Thymus (tissue), 11 donors: ENCODE measurements at regions not wholly inside any gene's neighbourhood (a gene's known extent, or its start where the extent isn't known, plus 50 kb on each side); places are given as distances from the start of the nearest gene placed in this dataset.

Source experiments
- DNase-seq, 9 donors: peaks; one replicate each; pipeline ENCODE4 v3.0.0-alpha.2; 2013; ENCODE audit warnings: low spot score in 9 of 9, low read depth in 6 of 9, missing footprints in 1 of 9
- H3K27ac ChIP-seq, 2 donors: one replicate each; pipeline ENCODE4 v1.5.1; 2013; ENCODE audit warnings: control low read depth in 1 of 2, low read depth in 1 of 2, low read length in 1 of 2, mild to moderate bottlenecking in 1 of 2, moderate library complexity in 1 of 2
- H3K27me3 ChIP-seq, 2 donors: one replicate each; pipeline ENCODE4 v1.5.1; 2013; ENCODE audit warnings: low read length in 1 of 2; ENCODE audit not compliant: control insufficient read depth in 2 of 2, insufficient read depth in 1 of 2
- H3K36me3 ChIP-seq, 2 donors: one replicate each; pipeline ENCODE4 v1.5.1; 2013; ENCODE audit warnings: low read length in 1 of 2, mild to moderate bottlenecking in 1 of 2, moderate library complexity in 1 of 2; ENCODE audit not compliant: control insufficient read depth in 2 of 2, insufficient read depth in 2 of 2
- H3K4me1 ChIP-seq, 2 donors: one replicate each; pipeline ENCODE4 v1.5.1; 2013; ENCODE audit warnings: low read length in 2 of 2; ENCODE audit not compliant: control insufficient read depth in 2 of 2, insufficient read depth in 2 of 2
- H3K4me3 ChIP-seq, 2 donors: one replicate each; pipeline ENCODE4 v1.5.1; 2013; ENCODE audit warnings: low read length in 2 of 2, control low read depth in 1 of 2, mild to moderate bottlenecking in 1 of 2
- H3K9me3 ChIP-seq, 2 donors: one replicate each; pipeline ENCODE4 v1.5.1; 2013; ENCODE audit warnings: low read length in 1 of 2, mild to moderate bottlenecking in 1 of 2; ENCODE audit not compliant: control insufficient read depth in 2 of 2, insufficient read depth in 1 of 2
- WGBS: extraction: QIAGEN DNeasy Blood & Tissue Kit; methylation state at CpG from one replicate; pipeline ENCODE4 v1.1.7; 2013; 5-methylcytosine and 5-hydroxymethylcytosine counted together
- donor health status: healthy.

DNA sequence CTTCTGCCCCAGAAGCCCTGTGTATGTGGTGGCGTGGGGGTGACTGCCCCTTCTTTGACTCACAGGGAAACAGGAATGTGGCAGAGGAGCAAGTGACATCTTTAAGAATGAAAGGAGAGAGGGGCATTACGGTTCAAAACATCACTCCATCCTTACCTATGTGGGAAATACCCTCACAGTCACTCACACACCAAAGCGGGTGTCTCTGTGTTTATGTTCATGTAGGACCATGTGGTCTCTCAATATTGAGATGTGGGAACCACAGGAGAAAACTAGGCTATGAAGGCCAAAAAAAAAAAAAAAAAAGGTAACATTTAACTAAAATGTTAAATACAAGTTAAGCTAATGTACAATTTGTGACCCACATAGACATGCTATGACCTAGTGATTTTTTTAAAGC lies 153.6 kb upstream of the GPR12 start:
- Histone ChIP-seq H3K36me3 (no peaks in the 10 kb centered on the region), H3K9me3 (no peaks in the 10 kb centered on the region), H3K27me3 (peaks cover 0 to 2% of the 10 kb centered on the region in 2 donors), H3K4me3 (no peak overlapping the region), H3K27ac (no peak overlapping the region), H3K4me1 (peaks cover 0 to 6% of the 10 kb centered on the region in 2 donors)
- DNase-seq = no peak
- WGBS = 93% methylated on average over 3 of the region's 3 CpGs

DNA sequence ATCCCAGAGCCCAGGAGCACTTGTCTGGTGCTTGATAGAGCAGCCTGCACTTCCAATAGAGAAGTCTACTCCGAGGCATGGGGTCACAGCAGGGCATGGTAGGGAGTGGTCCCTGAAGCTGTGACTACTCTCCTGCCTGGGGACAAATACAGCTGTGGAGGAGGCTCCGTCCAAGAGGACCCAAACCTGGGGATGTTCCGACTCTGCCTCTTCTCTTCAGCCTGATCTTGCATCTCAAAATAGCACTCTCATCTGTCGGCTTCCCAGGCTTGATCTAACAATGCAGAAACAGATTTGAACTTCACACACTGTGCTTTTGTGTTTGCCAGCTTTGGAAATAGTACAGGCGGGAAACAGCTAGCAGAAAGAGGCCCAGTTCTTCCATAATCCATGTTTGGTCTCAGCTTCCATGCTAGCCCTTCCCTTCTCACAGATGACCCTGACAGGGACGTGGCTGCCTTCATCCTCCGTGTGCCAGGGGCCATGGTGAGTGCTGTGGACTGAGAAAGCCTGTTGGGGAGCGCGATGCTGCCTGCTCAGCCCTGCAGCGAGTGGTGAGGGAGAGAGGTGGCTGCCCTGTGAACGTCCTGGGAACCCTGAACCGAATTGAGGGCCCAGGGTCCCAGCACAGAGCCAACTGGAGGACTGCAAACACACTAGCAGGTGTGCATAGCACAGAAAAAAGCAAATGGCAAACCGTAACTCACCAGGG lies 150.3 kb upstream of the GPR12 start:
- Histone ChIP-seq H3K4me1 (peaks cover 0 to 6% of the 10 kb centered on the region in 2 donors), H3K4me3 (no peak overlapping the region), H3K27me3 (peaks cover 0 to 2% of the 10 kb centered on the region in 2 donors), H3K36me3 (no peaks in the 10 kb centered on the region), H3K9me3 (no peaks in the 10 kb centered on the region), H3K27ac (no peak overlapping the region)
- WGBS = 86% methylated on average over 13 of the region's 13 CpGs
- DNase-seq = no peak

DNA sequence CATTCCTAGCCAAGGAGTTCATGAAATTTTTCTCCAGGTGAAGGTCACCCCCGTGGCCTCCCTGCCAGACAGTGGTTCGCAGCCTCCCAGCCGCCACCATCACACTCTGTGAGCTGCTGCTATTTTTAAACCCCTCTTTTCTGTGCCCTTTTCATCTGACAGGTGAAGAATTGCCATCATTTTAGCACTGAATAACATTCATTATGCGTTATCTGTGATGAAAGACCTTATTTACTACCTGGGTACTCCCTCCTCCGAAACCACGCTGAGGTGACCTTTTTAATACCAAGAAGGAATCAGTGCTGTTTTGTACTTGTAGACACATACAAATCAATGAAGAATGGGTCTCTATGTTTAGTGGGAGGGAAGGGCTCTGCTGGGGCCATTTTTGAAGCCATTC lies 148.9 kb upstream of the GPR12 start:
- Histone ChIP-seq H3K27me3 (peaks cover 0 to 2% of the 10 kb centered on the region in 2 donors), H3K4me1 (peaks cover 0 to under 1% of the 10 kb centered on the region in 2 donors), H3K36me3 (no peaks in the 10 kb centered on the region), H3K4me3 (no peak overlapping the region), H3K9me3 (no peaks in the 10 kb centered on the region), H3K27ac (no peak overlapping the region)
- DNase-seq = no peak
- WGBS = 88% methylated on average over 6 of the region's 6 CpGs

DNA sequence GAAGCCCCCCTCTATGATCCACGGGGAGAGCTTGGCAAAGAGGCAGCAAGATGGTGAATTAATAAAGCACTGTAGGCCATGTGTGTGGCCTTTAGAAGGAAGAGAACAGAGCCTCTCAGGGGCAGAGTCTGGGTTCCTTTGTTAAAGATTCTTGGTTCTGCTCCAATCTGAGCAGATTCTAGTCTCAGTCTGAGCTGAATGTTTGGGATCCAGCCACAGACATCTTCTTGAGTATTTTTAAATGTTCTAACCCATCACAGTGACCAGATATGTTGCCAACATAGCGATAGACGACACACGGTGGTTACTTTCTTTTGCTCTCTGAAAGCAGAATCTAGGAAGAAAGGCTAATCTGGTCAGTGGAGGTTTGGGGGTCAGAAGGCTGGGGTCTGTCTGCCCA lies 147.5 kb upstream of the GPR12 start:
- no peak for DNase-seq
- WGBS = 94% methylated on average over 4 of the region's 4 CpGs
- H3K9me3 ChIP-seq = no peaks in the 10 kb centered on the region

DNA sequence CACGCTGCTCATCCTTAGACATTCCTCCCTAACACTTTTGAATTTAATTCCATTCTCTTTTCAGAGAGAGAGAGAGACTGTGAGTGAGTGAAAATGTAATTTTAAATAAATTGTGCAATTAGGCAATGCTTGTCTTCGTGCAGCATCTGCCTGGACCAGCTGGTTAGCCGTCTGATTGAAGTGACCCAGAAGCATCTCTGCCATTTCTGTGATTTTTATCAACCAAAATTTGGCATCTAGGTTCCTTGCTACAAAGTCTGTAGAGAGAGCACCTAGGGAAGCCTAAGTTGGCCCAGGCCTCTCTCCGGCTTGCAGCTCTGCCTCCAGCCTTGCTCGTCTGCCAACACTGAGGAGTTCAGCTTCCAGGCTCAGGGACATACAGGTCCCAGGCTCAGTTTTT lies 138.6 kb upstream of the GPR12 start:
- no peak overlapping the region for H3K27ac ChIP-seq
- H3K4me3 ChIP-seq = no peak overlapping the region
- H3K36me3 ChIP-seq = no peaks in the 10 kb centered on the region
- H3K27me3 ChIP-seq = peaks cover 0 to 18% of the 10 kb centered on the region in 2 donors
- 92% methylated on average over 5 of the region's 5 CpGs for WGBS
- no peaks in the 10 kb centered on the region for H3K9me3 ChIP-seq
- no peak for DNase-seq
- no peaks in the 10 kb centered on the region for H3K4me1 ChIP-seq

More for the DNA sequence above, 147.5 kb upstream of the GPR12 start:
- peaks cover 0 to 2% of the 10 kb centered on the region in 2 donors for H3K27me3 ChIP-seq
- H3K4me3 ChIP-seq = no peak overlapping the region
- H3K27ac ChIP-seq = no peak overlapping the region
- no peaks in the 10 kb centered on the region for H3K4me1 ChIP-seq
- no peaks in the 10 kb centered on the region for H3K36me3 ChIP-seq

DNA sequence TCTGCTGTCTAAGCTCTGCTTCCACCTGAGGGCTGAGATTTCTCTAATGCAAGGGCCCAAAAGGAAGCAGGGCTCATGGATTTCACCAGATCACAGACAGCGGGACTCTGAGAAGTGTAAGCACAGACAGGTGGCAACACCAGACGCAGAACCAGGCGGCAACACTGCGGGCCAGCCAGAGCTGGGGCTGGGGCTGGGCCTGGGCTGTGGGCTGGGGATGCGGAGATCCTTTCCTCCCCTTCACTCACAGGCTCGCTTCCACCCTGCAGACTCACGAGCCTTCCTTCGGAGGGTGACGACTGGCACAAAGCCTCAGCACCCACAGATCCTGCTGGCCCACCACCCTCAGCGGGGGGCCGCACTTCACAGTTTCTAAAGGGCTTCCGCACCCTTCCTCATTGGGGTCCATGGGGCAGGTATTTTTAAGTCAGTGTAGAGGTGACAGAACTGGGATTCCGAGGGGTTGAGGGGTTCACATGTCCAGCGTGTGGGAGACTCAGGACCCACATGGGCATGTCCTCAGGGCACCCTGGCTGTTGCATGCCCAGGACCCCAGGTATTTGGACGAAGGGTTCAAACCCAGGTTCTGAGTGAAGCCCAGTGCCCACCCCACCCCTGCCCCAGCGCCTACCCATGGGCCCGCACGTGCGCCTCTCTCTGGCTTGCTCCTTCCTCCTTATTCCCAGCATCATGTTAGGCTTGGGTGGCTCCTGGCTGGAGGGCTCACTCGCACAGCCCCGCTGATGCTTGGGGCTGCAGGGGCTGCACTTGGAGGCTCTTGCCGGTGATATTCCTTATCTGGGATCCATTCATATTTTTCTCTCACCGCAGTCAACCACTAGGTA lies 137.3 kb upstream of the GPR12 start:
- WGBS = 91% methylated on average over 23 of the region's 23 CpGs
- no peak overlapping the region for H3K4me3 ChIP-seq
- H3K4me1 ChIP-seq = no peaks in the 10 kb centered on the region
- no peaks in the 10 kb centered on the region for H3K36me3 ChIP-seq
- H3K27ac ChIP-seq = no peak overlapping the region
- DNase-seq = no peak
- H3K9me3 ChIP-seq = no peaks in the 10 kb centered on the region
- peaks cover 0 to 18% of the 10 kb centered on the region in 2 donors for H3K27me3 ChIP-seq

DNA sequence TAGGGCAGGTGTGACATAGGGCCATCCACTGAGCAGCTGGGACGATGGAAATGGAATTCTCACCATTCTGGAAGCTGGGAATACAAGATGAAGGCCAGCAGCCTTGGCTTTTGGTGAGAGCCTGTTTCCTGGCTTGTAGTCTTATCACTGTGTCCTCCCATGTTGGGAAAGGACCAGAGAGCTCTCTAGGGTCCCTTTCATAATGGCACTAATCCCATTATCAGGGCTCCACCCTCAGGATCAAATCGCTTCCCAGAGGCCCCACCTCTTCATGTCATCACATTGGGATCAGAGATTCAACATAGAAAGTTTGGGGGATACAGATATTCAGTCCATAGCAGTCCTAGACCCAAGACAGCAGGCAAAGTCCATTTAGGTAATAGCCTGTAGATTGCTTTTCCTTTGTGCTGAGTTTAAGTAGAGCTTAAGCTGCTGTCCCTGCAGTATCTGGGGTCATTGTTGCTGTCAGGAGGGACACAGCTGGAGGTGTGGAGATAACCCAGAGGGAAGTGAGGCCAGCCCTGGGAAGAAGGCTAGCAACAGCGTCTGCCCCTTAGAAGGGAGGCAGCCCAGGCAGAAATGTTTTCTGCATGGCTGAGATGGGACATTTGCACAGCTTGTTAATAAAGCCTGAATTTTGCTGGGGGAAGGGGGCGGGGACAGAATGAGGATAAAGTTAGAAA lies 136.5 kb upstream of the GPR12 start:
- no peaks in the 10 kb centered on the region for H3K9me3 ChIP-seq
- no peak for DNase-seq
- H3K27ac ChIP-seq = no peak overlapping the region
- WGBS = 61% methylated on average over 4 of the region's 4 CpGs
- no peak overlapping the region for H3K4me3 ChIP-seq
- H3K4me1 ChIP-seq = no peaks in the 10 kb centered on the region
- H3K36me3 ChIP-seq = no peaks in the 10 kb centered on the region
- H3K27me3 ChIP-seq = peaks cover 0 to 18% of the 10 kb centered on the region in 2 donors

DNA sequence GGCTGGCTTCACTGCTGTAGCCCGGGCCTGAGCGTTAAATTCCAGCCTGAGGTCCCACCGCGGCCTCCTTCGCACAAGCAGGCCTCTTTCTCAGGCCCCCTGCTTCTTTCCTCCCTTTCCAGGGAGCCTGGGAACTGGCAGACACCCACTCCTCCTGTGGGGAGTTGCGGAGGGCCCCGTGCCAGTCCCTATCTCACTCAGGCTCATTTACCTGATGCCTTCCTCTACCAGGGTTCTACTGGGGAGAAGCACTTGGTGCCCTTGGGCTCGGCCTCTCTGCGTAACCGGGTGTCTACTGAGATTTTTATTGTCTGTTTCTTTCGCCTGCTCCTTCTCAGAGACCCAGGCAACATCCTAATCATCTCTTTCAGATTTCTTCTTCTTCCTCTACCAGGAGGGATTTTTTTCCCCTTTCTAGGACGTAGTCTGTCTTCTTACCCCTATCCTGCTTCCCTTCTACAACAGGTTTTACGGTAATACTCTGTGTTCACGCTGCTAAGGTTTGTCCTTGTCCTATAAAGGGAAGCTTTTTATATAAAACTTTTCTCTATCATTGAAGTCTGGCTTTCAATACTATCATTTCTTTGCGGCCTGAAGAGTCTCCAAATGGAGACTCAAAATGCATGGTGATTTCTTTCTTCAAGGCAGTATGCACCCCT lies 135.4 kb upstream of the GPR12 start:
- H3K27me3 ChIP-seq = peaks cover 0 to 18% of the 10 kb centered on the region in 2 donors
- 67% methylated on average over 15 of the region's 15 CpGs for WGBS
- no peak for DNase-seq
- H3K36me3 ChIP-seq = no peaks in the 10 kb centered on the region
- no peaks in the 10 kb centered on the region for H3K9me3 ChIP-seq
- no peaks in the 10 kb centered on the region for H3K4me1 ChIP-seq
- H3K4me3 ChIP-seq = no peak overlapping the region
- H3K27ac ChIP-seq = no peak overlapping the region
